Liver (tissue), 8 donors: ENCODE measurements at regions not wholly inside any gene's neighbourhood (a gene's known extent, or its start where the extent isn't known, plus 50 kb on each side); places are given as distances from the start of the nearest gene placed in this dataset.

Experiments
- DNase-seq: peaks from one replicate; pipeline ENCODE4 v3.0.0-alpha.2; 2017; ENCODE audit warnings: low spot score
- H3K27ac ChIP-seq, 2 donors: one replicate each; pipeline ENCODE4 v1.7.0; 2013; ENCODE audit warnings: inconsistent platforms in 2 of 2, low read length in 2 of 2, control low read depth in 1 of 2, low read depth in 1 of 2, mild to moderate bottlenecking in 1 of 2
- H3K27me3 ChIP-seq, 4 donors: one replicate each; pipeline versions ENCODE4 v1.6.1 to v1.7.0; 2013; ENCODE audit warnings: low read length in 3 of 4, inconsistent platforms in 1 of 4, mild to moderate bottlenecking in 1 of 4, moderate library complexity in 1 of 4; ENCODE audit not compliant: control insufficient read depth in 4 of 4, insufficient read depth in 4 of 4
- H3K36me3 ChIP-seq, 4 donors: one replicate each; pipeline versions ENCODE4 v1.6.1 to v1.7.0; 2013; ENCODE audit warnings: low read length in 3 of 4, mild to moderate bottlenecking in 3 of 4, low read depth in 1 of 4, moderate library complexity in 1 of 4; ENCODE audit not compliant: control insufficient read depth in 4 of 4, insufficient read depth in 3 of 4
- H3K4me1 ChIP-seq, 4 donors: one replicate each; pipeline versions ENCODE4 v1.6.1 to v1.7.0; 2013; ENCODE audit warnings: low read length in 3 of 4, mild to moderate bottlenecking in 3 of 4, moderate library complexity in 1 of 4; ENCODE audit not compliant: control insufficient read depth in 4 of 4, insufficient read depth in 4 of 4
- H3K4me3 ChIP-seq, 3 donors: one replicate each; pipeline versions ENCODE4 v1.6.1 to v1.7.0; 2013; ENCODE audit warnings: low read length in 3 of 3, control low read depth in 1 of 3, low read depth in 1 of 3, mild to moderate bottlenecking in 1 of 3
- H3K9ac ChIP-seq, 2 donors: one replicate each; pipeline ENCODE4 v1.7.0; 2013; ENCODE audit warnings: low read length in 2 of 2, mild to moderate bottlenecking in 2 of 2, moderate library complexity in 2 of 2, control low read depth in 1 of 2, low read depth in 1 of 2
- H3K9me3 ChIP-seq, 4 donors: one replicate each; pipeline versions ENCODE4 v1.6.1 to v1.7.0; 2013; ENCODE audit warnings: low read length in 3 of 4; ENCODE audit not compliant: control insufficient read depth in 4 of 4
- CTCF ChIP-seq: fragments of 150-350 bp; IDR thresholded peaks from 2 replicates; pipeline ENCODE4 v1.5.1; 2017; ENCODE audit warnings: improper control_type of control experiment, low read depth, low read length; ENCODE audit not compliant: missing input control
- EGR1 ChIP-seq, 2 donors: IDR thresholded peaks; 2 replicates each; pipeline ENCODE4 v1.6.1; 2016 to 2018; ENCODE audit warnings: antibody characterized with exemption in 2 of 2, low read depth in 2 of 2
- FOXA1 ChIP-seq: IDR thresholded peaks from 2 replicates; pipeline ENCODE4 v1.6.1; 2016; ENCODE audit warnings: antibody characterized with exemption
- FOXA2 ChIP-seq: IDR thresholded peaks from 2 replicates; pipeline ENCODE4 v1.6.1; 2016; ENCODE audit warnings: antibody characterized with exemption
- GABPA ChIP-seq, 2 donors: IDR thresholded peaks in 1 of 2; conservative IDR thresholded peaks in 1 of 2; 2 replicates each; pipeline ENCODE4 v1.6.1; 2016; ENCODE audit warnings: antibody characterized with exemption in 2 of 2, mild to moderate bottlenecking in 1 of 2, moderate library complexity in 1 of 2
- HNF4A ChIP-seq, 2 donors: conservative IDR thresholded peaks; 2 replicates each; pipeline ENCODE4 v1.6.1; 2016; ENCODE audit warnings: antibody characterized with exemption in 2 of 2, mild to moderate bottlenecking in 2 of 2
- HNF4G ChIP-seq: IDR thresholded peaks from 2 replicates; pipeline ENCODE4 v1.6.1; 2016; ENCODE audit warnings: antibody characterized with exemption
- JUND ChIP-seq, 2 donors: IDR thresholded peaks; 2 replicates each; pipeline ENCODE4 v1.6.1; 2016; ENCODE audit warnings: antibody characterized with exemption in 2 of 2
- NR2F2 ChIP-seq: IDR thresholded peaks from 2 replicates; pipeline ENCODE4 v1.6.1; 2016; ENCODE audit warnings: antibody characterized with exemption
- RAD21 ChIP-seq, 2 donors: IDR thresholded peaks; 2 replicates each; pipeline ENCODE4 v1.6.1; 2016; ENCODE audit warnings: antibody characterized with exemption in 2 of 2, mild to moderate bottlenecking in 2 of 2
- REST ChIP-seq: IDR thresholded peaks from 2 replicates; pipeline ENCODE4 v1.6.1; 2016; ENCODE audit warnings: antibody characterized with exemption, mild to moderate bottlenecking
- RXRA ChIP-seq, 2 donors: IDR thresholded peaks; 2 replicates each; pipeline ENCODE4 v1.6.1; 2017 to 2018; ENCODE audit warnings: antibody characterized with exemption in 2 of 2, mild to moderate bottlenecking in 1 of 2
- SP1 ChIP-seq: IDR thresholded peaks from 2 replicates; pipeline ENCODE4 v1.6.1; 2018; ENCODE audit warnings: antibody characterized with exemption, mild to moderate bottlenecking
- TAF1 ChIP-seq: conservative IDR thresholded peaks from 2 replicates; pipeline ENCODE4 v1.6.1; 2016; ENCODE audit warnings: antibody characterized with exemption, mild to moderate bottlenecking
- YY1 ChIP-seq: IDR thresholded peaks from 2 replicates; pipeline ENCODE4 v1.6.1; 2016; ENCODE audit warnings: antibody characterized with exemption, mild to moderate bottlenecking
- WGBS: extraction: QIAGEN DNeasy Blood & Tissue Kit; methylation state at CpG from one replicate; pipeline ENCODE4 v1.1.7; 2013; 5-methylcytosine and 5-hydroxymethylcytosine counted together
- TF ChIP-seq, protein P1 (sequence below): IDR thresholded peaks from 2 replicates; pipeline ENCODE4 v1.6.1; 2016; ENCODE audit warnings: antibody characterized with exemption
- TF ChIP-seq, protein P2 (sequence below): IDR thresholded peaks from 2 replicates; pipeline ENCODE4 v1.6.1; 2016; ENCODE audit warnings: antibody characterized with exemption
- TF ChIP-seq, protein P3 (sequence below): IDR thresholded peaks from 2 replicates; pipeline ENCODE4 v1.6.1; 2016; ENCODE audit warnings: antibody characterized with exemption
- donor health status: healthy.
- donor health status: healthy.
- donor health status: healthy.
- donor health status: healthy.
- donor health status: healthy.

GRCh38 chr21:20613654-20614053 lies 384.6 kb upstream of the NCAM2 start:
- no peaks in the 10 kb centered on the region for H3K27me3 ChIP-seq
- TF ChIP-seq REST (no peak), SP1 (no peak), HNF4G (no peak), FOXA1 (no peak), CTCF (no peak), YY1 (no peak), NR2F2 (no peak), EGR1 (IDR thresholded peaks at IDR 0.05; ENCODE audit: low read depth in 2 of 2) (no peak), TAF1 (no peak), RAD21 (IDR thresholded peaks at IDR 0.05) (no peak), RXRA (IDR thresholded peaks at IDR 0.05) (no peak), GABPA (IDR thresholded peaks at IDR 0.05 in 1 of 2, conservative IDR thresholded peaks at IDR 0.05 in 1 of 2) (no peak), JUND (IDR thresholded peaks at IDR 0.05) (no peak), HNF4A (conservative IDR thresholded peaks at IDR 0.05) (no peak)
- TF ChIP-seq, protein P1, sequence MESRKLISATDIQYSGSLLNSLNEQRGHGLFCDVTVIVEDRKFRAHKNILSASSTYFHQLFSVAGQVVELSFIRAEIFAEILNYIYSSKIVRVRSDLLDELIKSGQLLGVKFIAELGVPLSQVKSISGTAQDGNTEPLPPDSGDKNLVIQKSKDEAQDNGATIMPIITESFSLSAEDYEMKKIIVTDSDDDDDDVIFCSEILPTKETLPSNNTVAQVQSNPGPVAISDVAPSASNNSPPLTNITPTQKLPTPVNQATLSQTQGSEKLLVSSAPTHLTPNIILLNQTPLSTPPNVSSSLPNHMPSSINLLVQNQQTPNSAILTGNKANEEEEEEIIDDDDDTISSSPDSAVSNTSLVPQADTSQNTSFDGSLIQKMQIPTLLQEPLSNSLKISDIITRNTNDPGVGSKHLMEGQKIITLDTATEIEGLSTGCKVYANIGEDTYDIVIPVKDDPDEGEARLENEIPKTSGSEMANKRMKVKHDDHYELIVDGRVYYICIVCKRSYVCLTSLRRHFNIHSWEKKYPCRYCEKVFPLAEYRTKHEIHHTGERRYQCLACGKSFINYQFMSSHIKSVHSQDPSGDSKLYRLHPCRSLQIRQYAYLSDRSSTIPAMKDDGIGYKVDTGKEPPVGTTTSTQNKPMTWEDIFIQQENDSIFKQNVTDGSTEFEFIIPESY: no peak
- TF ChIP-seq, protein P2, sequence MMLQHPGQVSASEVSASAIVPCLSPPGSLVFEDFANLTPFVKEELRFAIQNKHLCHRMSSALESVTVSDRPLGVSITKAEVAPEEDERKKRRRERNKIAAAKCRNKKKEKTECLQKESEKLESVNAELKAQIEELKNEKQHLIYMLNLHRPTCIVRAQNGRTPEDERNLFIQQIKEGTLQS: no peak
- H3K9ac ChIP-seq: no peak overlapping the region
- 43% methylated on average over 2 of the region's 2 CpGs for WGBS
- no peak overlapping the region for H3K27ac ChIP-seq
- DNase-seq: no peak
- no peaks in the 10 kb centered on the region for H3K36me3 ChIP-seq
- H3K4me3 ChIP-seq: no peak overlapping the region
- no peaks in the 10 kb centered on the region for H3K9me3 ChIP-seq
- H3K4me1 ChIP-seq: no peaks in the 10 kb centered on the region

- Histone ChIP-seq H3K36me3 (no peaks in the 10 kb centered on the region), H3K9me3 (no peaks in the 10 kb centered on the region), H3K9ac (no peak overlapping the region), H3K4me3 (no peak overlapping the region), H3K4me1 (no peaks in the 10 kb centered on the region), H3K27ac (no peak overlapping the region), H3K27me3 (no peaks in the 10 kb centered on the region)
- no peak for TF ChIP-seq FOXA1
- TF ChIP-seq REST: no peak
- no peak for TF ChIP-seq NR2F2
- no peak for TF ChIP-seq YY1
- no peak for TF ChIP-seq CTCF
- TF ChIP-seq, protein P3, sequence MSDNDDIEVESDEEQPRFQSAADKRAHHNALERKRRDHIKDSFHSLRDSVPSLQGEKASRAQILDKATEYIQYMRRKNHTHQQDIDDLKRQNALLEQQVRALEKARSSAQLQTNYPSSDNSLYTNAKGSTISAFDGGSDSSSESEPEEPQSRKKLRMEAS: no peak
- no peak for TF ChIP-seq RAD21 (IDR thresholded peaks at IDR 0.05)
- no peak for TF ChIP-seq SP1
- no peak for TF ChIP-seq FOXA2
- no peak for TF ChIP-seq TAF1
- no peak for TF ChIP-seq HNF4A (conservative IDR thresholded peaks at IDR 0.05)
- no peak for DNase-seq
- WGBS: 25% methylated on average over 6 of the region's 6 CpGs
Measured at GRCh38 chr21:20617130-20617529, 381.1 kb upstream of the NCAM2 start.
